ENCODE measurements at regions not wholly inside any gene's neighbourhood (a gene's known extent, or its start where the extent isn't known, plus 50 kb on each side); places are given as distances from the start of the nearest gene placed in this dataset.

- TF ChIP-seq, protein P1, sequence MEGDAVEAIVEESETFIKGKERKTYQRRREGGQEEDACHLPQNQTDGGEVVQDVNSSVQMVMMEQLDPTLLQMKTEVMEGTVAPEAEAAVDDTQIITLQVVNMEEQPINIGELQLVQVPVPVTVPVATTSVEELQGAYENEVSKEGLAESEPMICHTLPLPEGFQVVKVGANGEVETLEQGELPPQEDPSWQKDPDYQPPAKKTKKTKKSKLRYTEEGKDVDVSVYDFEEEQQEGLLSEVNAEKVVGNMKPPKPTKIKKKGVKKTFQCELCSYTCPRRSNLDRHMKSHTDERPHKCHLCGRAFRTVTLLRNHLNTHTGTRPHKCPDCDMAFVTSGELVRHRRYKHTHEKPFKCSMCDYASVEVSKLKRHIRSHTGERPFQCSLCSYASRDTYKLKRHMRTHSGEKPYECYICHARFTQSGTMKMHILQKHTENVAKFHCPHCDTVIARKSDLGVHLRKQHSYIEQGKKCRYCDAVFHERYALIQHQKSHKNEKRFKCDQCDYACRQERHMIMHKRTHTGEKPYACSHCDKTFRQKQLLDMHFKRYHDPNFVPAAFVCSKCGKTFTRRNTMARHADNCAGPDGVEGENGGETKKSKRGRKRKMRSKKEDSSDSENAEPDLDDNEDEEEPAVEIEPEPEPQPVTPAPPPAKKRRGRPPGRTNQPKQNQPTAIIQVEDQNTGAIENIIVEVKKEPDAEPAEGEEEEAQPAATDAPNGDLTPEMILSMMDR (conservative IDR thresholded peaks at IDR 0.05; ENCODE audit: low read depth, low read length), result no peak
- no peak overlapping the region for H3K4me3 ChIP-seq (ENCODE audit: low read depth, low read length)
Observed at GRCh38 chr16:6231398-6231797, 1101.2 kb upstream of the RBFOX1 start.

GRCh38 chr16:6229186-6229585 is 1103.5 kb upstream of the RBFOX1 start:
- H3K4me3 ChIP-seq (ENCODE audit: low read depth, low read length), result no peak overlapping the region
- TF ChIP-seq, protein P1 (conservative IDR thresholded peaks at IDR 0.05; ENCODE audit: low read depth, low read length), result no peak
- no peak for DNase-seq (ENCODE audit: low read depth)

More at GRCh38 chr16:6231398-6231797, 1101.2 kb upstream of the RBFOX1 start:
- no peak for DNase-seq (ENCODE audit: low read depth)

DNA sequence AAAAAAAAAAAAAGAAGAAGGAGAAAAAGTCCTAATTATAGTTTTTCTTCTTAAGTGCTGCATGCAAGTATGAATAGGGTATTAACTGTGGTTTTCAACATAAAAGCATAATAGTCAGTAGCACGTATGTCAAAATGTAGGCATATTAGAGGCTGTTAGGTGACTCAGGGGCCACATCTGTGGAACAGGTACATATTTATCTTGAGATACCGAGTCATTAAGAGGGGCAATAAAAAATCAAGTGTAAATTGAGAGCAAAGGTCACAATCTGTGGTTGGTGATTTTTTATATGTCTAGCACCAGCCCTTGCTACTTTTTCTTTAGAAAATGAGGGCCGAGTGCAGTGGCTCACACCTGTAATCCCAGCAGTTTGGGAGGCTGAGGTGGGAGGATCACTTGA is 1113.8 kb upstream of the RBFOX1 start:
- no peak overlapping the region for H3K4me3 ChIP-seq (ENCODE audit: low read depth, low read length)
- TF ChIP-seq, protein P1 (conservative IDR thresholded peaks at IDR 0.05; ENCODE audit: low read depth, low read length), result no peak
- DNase-seq (ENCODE audit: low read depth), result no peak

- no peak overlapping the region for H3K4me3 ChIP-seq (ENCODE audit: low read depth, low read length)
- TF ChIP-seq, protein P1 (conservative IDR thresholded peaks at IDR 0.05; ENCODE audit: low read depth, low read length), result no peak
- no peak for DNase-seq (ENCODE audit: low read depth)
Observed at GRCh38 chr16:6216836-6217235, 1115.8 kb upstream of the RBFOX1 start.

DNA sequence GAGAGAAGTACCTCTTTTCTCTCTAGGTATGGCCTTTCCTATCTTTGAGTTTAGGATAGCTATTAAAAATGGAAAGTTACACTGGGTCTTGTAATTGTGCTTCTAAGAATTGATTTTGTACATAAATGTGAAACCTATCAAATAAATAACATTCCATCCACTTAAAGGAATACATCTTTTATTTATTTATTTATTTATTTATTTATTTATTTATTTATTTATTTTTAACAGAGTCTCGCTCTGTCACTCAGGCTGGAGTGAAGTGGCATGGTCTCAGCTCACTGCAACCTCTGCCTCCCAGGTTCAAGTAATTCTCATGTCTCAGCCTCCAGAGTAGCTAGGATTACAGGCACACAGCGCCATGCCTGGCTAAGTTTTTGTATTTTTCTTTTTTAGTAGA is 1114.0 kb upstream of the EEF2KMT start:
- H3K4me3 ChIP-seq (ENCODE audit: low read depth, low read length), result no peak overlapping the region
- TF ChIP-seq, protein P1 (conservative IDR thresholded peaks at IDR 0.05; ENCODE audit: low read depth, low read length), result no peak
- DNase-seq (ENCODE audit: low read depth), result no peak

GRCh38 chr16:6209355-6209930 is 1111.8 kb upstream of the EEF2KMT start:
- DNase-seq (ENCODE audit: low read depth), result no peak
- TF ChIP-seq, protein P1 (conservative IDR thresholded peaks at IDR 0.05; ENCODE audit: low read depth, low read length), result no peak
- H3K4me3 ChIP-seq (ENCODE audit: low read depth, low read length), result no peak overlapping the region

DNA sequence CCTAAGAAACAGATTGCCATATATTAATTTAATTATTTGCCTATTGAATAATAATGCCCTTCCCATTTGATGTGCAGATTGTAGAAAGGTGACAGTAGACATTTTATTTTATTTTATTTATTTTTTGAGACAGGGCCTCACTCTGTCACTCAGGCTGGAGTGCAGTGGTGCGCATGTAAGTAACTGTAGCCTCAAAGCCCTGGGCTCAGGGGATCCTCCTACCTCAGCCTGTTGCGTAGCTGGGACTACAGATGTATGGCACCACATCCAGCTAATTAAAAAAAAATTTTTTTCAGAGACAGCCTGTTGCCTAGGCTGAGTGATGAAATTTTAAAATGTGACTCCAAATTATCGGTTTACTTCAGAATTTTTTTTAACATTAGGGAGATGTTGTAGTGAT is 1110.0 kb upstream of the EEF2KMT start:
- TF ChIP-seq, protein P1 (conservative IDR thresholded peaks at IDR 0.05; ENCODE audit: low read depth, low read length), result no peak
- H3K4me3 ChIP-seq (ENCODE audit: low read depth, low read length), result no peak overlapping the region
- DNase-seq (ENCODE audit: low read depth), result no peak
